ENCODE measurements at regions not wholly inside any gene's neighbourhood (a gene's known extent, or its start where the extent isn't known, plus 50 kb on each side); places are given as distances from the start of the nearest gene placed in this dataset.
"Not testable (repeated sequence)": the region's sequence is repeated elsewhere in the genome, so short reads cannot be mapped to it uniquely, and the experiment has no call there.

DNA sequence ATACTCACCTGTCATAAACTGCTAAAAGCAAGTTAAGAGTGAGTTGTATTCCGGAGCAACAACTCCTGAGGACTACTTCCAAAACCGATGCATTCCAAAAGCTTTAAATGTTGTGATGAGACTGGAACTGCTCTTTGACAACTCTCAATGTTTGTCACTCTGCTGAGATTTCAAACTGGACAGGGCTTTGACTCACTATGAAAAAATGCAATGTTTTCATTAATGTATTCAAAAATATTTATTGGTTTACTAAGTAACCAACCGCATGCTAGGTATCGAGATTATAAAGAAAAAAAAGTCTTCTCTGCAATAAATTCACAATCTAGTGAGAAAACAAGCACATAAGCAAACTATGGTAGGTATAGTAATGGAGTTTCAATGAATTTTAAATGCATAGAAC is 107.9 kb upstream of the GNAI1 start:
- ATAC-seq (ENCODE audit: poor library complexity) (no peak), DNase-seq (no peak)
- intact Hi-C loops (cut with DNase I), result no loop called here

DNA sequence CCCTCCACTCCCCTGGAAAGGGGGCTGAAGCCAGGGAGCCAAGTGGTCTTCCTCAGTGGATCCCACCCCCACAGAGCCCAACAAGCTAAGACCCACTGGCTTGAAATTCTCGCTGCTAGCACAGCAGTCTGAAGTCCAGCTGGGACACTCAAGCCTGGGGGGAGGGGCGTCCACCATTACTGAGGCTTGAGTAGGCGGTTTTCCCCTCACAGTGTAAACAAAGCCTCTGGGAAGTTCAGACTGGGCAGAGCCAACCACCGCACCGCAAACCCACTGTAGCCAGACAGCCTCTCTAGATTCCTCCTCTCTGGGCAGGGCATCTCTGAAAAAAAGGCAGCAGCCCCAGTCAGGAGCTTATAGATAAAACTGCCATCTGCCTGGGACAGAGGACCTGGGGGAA is 114.4 kb upstream of the GNAI1 start:
- ATAC-seq (ENCODE audit: poor library complexity); intact Hi-C loops (cut with DNase I); DNase-seq: not testable (repeated sequence)

DNA sequence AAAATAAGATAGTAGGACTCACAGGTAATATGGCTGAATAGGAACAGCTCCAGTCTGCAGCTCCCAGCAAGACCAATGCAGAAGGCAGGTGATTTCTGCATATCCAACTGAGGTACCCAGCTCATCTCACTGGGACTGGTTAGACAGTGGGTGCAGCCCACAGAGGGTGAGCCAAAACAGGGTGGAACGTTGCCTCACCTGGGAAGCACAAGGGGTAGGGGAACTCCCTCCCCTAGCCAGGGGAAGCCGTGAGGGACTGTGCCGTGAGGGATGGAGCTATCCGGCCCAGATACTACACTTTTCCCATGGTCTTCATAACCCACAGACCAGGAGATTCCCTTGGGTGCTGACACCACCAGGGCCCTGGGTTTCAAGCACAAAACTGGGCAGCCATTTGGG is 114.8 kb upstream of the GNAI1 start:
- DNase-seq; ATAC-seq (ENCODE audit: poor library complexity); intact Hi-C loops (cut with DNase I): not testable (repeated sequence)

DNA sequence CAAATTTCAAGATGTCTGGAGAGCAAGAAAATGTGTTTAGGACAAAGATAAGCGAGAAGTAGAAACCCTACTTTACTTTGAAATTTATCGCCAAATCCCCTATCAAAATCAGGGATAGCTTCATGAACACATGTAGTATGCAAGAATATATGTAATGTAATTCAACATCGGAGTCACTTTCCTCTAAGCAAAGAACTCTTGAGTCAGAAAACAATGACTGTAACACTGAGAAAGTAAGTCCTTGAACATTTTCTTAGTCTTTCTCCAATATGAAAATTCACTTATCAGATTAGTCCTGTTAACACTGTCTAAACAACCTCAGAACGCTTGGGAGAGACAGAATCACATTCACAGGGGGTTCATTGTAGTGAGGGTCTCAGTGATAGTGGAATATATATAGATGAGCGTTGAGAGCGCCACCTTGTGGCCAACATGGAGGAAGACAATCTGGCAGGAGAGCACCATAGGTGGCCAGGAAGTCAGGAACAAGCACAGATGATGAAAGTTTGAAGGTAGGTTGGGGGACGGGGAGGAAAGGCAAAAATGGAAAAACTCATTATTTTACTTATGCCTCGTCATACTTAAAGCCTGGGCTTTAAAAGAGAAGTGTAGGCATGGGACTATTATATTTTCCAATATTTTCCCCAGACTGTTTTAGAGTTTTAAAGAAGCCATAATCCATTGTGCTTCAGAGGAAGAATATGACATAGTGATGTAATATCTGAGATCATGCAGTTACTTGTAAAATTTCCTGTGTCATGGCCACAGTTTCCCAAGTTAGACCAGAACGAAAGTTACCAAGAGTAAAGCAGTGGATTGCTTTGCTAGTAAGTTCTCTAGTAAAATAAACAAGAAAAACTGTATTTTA is 115.5 kb upstream of the GNAI1 start:
- ATAC-seq (ENCODE audit: poor library complexity) (peak; percentile 75), DNase-seq (no peak)
- intact Hi-C loops (cut with DNase I), result no loop called here

DNA sequence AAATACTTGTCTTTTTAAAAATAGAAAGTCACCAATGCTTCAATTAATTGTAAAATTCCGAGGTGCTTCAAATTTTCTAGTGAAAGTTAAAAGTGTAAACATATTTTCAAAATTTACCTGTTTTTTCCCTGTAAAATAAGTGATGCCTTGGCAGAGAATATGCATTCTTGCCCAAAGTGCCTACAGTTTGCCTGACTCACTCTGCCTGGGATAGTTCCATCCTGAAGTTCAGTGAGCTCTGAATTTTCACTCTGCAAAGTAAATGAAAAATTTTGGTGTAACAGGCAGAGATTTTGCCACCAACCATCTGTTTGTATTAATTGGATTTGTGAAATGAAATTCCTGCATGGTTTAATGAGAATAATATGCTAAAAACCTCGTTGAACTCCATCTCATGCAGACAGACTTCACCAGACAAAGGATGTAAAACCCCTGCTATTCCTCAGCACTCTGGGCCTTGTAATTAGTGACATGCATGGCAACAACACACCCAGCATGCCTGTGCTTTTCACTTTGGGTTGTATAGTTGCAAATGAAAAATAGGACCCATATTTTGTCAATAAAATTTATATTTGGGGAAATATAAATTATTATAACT is 117.4 kb upstream of the GNAI1 start:
- ATAC-seq (ENCODE audit: poor library complexity) (no peak), DNase-seq (no peak)
- intact Hi-C loops (cut with DNase I), result no loop called here

DNA sequence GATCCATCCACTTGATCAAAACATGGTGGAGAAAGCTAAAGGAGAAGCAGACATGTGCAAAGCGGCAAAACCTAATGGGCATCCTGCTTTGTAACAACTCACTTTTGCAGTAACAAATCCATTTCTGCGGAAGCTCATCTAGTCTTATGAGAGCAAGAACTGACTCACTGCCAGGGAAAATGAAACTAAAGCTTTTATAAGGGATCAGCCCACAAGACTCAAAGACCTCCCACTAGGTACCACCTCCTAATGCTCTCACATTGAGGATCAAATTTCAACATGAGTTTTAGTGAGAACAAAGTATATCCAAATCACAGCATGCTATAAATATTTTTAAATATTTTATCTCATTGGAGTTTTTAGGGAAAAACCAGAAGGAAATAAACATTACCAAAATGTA is 120.1 kb upstream of the GNAI1 start:
- ATAC-seq (ENCODE audit: poor library complexity), result no peak
- intact Hi-C loops (cut with DNase I), result no loop called here
- DNase-seq, result no peak

DNA sequence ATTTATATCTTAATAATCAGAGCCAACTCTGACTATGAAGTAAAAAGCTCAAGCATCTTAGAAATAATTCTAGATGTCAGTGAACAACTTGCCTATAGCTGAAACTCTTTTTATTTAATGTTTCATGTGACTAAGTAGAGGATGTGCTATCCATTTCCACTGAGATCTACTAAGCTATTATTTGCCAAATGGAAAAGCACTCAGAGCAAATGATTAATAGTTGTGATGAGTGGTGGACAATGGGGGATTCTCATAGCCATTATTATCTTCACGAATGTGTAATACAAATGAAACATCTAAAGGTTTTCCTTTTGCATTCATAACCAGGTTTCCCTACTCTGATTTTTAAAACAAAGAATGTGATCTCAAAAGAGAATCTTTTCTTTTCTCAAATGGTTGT is 126.6 kb upstream of the GNAI1 start:
- ATAC-seq (ENCODE audit: poor library complexity), result no peak
- intact Hi-C loops (cut with DNase I), result no loop called here
- DNase-seq, result no peak

DNA sequence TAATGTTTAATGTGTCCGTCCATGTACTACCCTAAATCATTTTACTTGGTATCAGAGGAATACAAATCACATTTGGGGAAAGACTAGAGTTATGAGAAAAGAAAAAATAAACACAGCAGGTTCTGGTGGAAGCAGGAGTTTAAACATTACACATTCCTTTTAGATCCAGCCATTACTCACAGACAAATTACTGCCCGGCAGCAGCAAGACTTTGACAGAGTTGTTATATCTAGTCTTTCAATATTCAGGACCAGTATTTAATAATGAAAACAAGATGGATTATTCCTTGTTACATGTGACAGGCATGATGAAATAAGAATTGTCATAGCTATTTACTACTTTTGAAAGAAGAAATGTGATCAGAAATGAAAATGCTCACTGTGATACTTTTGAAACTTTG is 131.8 kb upstream of the GNAI1 start:
- intact Hi-C loops (cut with DNase I), result no loop called here
- no peak for ATAC-seq (ENCODE audit: poor library complexity)

DNA sequence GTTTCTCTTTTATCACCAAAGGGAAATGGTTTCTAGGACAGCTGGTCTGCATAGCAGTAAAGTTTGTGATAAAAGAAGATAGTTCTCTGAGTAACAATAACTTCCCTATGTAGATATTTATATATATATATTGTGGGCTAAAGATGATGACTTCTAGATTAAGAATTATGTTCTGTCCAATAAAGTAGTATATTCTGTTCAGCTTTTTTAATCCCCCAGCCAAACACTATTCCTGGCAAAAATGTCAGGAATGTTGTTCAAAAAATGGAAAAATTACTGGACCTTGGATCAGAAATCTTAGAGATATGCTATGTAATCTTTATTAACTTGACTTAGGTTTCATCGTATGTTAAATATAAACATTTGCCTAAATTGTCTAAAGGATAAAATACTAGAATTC is 136.3 kb upstream of the GNAI1 start:
- intact Hi-C loops (cut with DNase I), result no loop called here
- DNase-seq (no peak), ATAC-seq (ENCODE audit: poor library complexity) (no peak)

More for the DNA sequence above, 131.8 kb upstream of the GNAI1 start:
- DNase-seq, result no peak

DNA sequence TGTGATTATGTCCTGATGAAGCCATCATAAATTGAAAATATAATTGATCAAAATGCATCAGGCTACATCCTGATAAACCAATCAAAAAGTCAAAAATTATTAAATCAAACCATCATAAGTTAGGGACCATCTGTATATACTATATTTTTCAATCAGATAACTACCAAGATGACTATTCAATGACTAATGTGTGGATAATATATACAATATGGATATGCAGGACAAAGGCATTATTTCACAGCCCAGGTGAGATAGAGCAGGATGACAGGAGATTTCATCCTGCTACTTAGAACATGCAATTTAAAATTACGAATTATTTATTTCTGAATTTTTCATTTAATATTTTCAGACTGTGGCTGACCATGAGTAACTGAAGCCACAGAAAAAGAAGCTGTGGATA is 137.3 kb upstream of the GNAI1 start:
- intact Hi-C loops (cut with DNase I), result no loop called here
- DNase-seq, result no peak
- ATAC-seq (ENCODE audit: poor library complexity), result no peak

DNA sequence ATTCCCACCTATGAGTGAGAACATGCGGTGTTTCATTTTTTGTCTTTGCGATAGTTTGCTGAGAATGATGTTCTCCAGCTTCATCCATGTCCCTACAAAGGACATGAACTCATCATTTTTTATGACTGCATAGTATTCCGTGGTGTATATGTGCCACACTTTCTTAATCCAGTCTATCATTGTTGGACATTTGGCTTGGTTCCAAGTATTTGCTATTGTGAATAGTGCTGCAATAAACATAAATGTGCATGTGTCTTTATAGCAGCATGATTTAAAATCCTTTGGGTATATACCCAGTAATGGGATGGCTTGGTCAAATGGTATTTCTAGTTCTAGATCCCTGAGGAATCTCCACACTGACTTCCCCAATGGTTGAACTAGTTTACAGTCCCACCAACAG is 138.9 kb upstream of the GNAI1 start:
- DNase-seq; intact Hi-C loops (cut with DNase I); ATAC-seq (ENCODE audit: poor library complexity): not testable (repeated sequence)

DNA sequence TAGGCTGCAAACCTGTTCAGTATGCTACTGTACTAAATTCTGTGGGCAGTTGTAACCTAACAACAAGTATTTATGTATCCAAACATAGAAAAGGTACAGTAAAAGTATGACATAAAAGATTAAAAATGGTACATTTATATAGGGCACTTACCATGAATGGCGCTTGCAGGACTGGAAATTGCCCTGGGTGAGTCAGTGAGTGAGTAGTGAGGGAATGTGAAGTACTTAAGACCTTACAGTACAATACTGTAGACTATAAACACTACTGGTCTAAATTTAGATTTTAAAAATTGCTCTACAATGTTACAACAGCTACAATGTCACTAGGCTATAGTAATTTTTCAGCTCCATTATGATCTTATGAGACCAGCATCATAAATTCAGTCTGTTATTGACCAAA is 146.0 kb upstream of the GNAI1 start:
- intact Hi-C loops (cut with DNase I), result no loop called here
- DNase-seq (no peak), ATAC-seq (ENCODE audit: poor library complexity) (no peak)

DNA sequence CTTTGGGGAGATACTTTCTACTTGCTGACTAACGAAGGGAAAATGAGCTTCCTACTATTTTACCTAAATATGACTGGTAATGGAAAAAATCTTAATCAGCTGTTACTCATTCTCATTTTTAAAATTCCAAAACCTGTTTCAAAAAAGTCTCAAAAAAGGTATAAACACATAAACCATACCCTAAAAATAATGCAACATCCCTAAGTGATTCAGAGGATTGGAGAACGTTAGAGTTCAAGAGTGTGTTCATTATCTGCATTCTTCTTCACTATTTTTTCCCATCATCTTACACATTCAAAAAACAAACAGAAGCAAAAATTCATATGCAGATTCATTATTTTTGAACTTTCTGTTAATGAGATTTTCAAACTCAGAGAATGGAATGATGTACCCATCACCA is 150.4 kb upstream of the GNAI1 start:
- no peak for DNase-seq
- ATAC-seq (ENCODE audit: poor library complexity), result no peak
- intact Hi-C loops (cut with DNase I), result no loop called here

DNA sequence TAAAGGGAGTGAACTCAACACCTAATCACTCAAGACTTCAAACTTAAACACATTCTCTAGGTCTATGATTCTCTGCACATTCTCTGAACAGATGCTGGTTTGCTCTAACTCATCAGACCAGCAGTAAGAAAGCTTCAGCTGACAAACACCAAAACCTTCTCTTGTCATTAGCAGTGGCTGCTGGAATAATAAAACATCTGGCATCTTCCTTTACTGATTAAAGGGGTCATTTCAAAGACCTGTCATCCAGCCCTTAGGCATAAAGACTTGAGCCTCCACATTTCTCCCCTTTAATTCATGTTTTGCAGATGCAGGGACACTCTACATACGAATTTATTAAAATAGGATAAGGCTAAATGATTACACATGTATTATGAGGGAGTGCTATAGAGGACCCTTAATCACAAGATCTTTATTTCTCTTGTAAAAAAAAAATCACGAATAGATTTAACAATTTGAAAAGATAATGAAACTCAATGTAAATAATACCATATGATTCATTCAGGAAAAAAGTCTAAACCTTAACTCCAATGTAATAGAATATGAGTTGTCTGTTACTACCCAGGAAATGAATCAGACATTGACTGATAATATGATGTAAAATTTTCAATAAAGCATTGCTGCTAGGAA is 152.4 kb upstream of the GNAI1 start:
- ATAC-seq (ENCODE audit: poor library complexity) (no peak), DNase-seq (no peak)
- intact Hi-C loops (cut with DNase I), result no loop called here

DNA sequence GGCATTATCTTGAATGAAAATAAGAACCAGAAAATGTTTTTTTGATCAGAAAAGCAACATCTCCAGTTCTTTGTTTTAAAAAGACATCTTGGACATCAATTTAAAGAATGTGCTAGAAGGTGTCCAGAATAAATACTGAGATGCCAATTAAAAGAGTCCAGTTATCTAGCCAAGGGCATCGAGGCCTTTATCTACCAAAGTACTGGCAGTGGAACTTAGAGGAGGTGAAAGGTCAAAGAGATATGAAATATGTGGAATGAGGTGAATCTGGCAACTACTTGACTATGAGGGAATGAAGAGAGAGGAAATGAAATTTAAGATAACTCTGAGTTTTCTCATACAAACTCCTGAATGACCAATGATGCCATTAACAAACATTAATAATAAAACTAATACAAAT is 154.3 kb upstream of the GNAI1 start:
- intact Hi-C loops (cut with DNase I), result no loop called here
- DNase-seq, result no peak
- no peak for ATAC-seq (ENCODE audit: poor library complexity)

DNA sequence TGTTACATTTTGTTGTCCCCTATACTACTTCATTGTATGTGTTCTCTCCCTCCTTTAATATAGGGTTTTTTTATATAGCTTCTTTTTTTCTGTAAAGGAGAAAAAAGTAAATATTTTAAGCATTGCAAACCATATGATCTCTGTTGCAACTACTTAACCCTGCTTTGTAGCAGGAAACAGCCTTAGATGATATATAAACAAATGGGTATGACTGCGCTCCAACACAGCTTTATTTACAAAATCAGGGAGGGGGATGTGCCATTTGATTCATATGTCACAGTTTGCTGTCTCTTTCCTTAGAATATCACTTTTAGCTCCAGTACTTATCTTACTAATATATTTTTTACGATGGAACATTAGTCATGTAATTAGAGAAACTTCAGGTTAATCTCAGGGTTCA is 155.2 kb upstream of the GNAI1 start:
- DNase-seq (no peak), ATAC-seq (ENCODE audit: poor library complexity) (no peak)
- intact Hi-C loops (cut with DNase I), result no loop called here

DNA sequence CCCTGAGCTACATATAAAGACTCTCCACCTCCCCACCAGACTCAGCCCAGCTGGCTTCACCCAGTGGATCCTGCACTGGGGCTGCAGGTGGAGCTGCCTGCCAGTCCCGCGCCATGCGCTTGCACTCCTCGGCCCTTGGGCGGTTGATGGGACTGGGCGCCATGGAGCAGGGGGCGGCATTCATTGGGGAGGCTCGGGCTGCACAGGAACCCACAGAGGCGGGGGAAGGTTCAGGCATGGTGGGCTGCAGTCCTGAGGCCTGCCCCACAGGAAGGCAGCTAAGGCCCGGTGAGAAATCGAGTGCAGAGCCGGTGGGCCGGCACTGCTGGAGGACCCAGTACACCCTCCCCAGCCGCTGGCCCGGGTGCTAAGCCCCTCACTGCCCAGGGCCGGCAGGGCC is 157.2 kb upstream of the GNAI1 start:
- intact Hi-C loops (cut with DNase I), result no loop called here
- no peak for ATAC-seq (ENCODE audit: poor library complexity)
- no peak for DNase-seq

DNA sequence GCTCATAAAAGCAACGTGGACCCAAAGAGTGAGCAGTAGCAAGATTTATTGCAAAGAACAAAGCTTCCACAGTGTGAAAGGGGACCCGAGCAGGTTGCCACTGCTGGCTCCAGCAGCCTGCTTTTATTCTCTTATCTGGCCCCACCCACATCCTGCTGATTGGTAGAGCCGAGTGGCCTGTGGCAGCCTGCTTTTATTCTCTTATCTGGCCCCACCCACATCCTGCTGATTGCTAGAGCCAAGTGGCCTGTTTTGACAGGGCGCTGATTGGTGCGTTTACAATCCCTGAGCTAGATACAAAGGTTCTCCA is 158.0 kb upstream of the GNAI1 start:
- DNase-seq; intact Hi-C loops (cut with DNase I); ATAC-seq (ENCODE audit: poor library complexity): not testable (repeated sequence)

DNA sequence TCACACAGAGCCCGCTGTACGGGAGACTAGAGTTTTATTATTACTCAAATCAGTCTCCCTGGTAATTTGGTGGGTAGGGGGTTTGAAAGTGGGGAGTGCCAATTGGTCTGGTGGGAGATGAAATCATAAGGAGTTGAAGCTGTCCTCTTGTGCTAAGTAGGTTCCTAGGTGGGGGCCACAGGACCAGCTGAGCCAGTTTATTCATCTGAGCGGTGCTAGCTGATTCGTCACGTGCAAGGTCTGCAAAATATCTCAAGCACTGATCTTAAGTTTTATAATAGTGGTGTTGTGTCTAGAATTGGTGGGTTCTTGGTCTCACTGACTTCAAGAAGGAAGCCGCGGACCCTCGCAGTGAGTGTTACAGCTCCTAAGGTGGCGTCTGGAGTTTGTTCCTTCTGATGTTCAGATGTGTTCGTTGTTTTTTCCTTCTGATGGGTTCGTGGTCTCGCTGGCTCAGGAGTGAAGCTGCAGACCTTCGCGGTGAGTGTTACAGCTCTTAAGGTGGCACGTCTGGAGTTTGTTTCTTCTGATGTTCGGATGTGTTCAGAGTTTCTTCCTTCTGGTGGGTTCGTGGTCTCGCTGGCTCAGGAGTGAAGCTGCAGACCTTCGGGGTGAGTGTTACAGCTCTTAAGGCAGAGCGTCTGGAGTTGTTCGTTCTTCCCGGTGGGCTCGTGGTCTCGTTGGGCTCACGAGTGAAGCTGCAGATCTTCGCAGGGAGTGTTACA is 158.5 kb upstream of the GNAI1 start:
- intact Hi-C loops (cut with DNase I); DNase-seq: not testable (repeated sequence)

DNA sequence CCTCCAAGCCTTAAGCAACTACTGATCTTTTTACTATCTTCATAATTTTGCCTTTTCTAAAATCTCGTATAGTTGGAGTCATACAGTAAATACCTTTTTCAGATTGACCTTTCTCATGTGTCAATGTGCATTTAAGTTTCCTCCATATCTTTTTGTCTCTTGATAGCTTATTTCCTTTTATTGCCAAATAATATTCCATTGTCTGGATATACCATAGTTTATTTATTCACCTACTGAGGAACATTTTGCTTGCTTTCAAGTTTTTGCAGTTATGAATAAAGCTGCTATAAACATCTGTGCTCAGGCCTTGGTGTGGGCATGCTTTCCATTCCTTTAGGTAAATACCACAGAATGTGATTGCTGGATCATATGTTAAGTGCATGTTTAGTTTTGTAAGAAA is 161.2 kb upstream of the GNAI1 start:
- intact Hi-C loops (cut with DNase I), result no loop called here
- no peak for ATAC-seq (ENCODE audit: poor library complexity)
- no peak for DNase-seq

More for the DNA sequence above, 158.5 kb upstream of the GNAI1 start:
- ATAC-seq (ENCODE audit: poor library complexity), result not testable (repeated sequence)

Measured in Right ventricle myocardium superior (tissue), 1 donor.